HG02623 (cell line): ENCODE measurements at regions not wholly inside any gene's neighbourhood (a gene's known extent, or its start where the extent isn't known, plus 50 kb on each side); places are given as distances from the start of the nearest gene placed in this dataset.

Experiments used
- ATAC-seq: cut with Tn5 transposase; IDR thresholded peaks from one replicate; pipeline ENCODE4 v1.9.1; 2021; ENCODE audit warnings: moderate library complexity; ENCODE audit not compliant: unreplicated experiment

GRCh38 chr6:80667006-80667405 is 560.5 kb downstream of the BCKDHB start:
- ATAC-seq, result no peak

DNA sequence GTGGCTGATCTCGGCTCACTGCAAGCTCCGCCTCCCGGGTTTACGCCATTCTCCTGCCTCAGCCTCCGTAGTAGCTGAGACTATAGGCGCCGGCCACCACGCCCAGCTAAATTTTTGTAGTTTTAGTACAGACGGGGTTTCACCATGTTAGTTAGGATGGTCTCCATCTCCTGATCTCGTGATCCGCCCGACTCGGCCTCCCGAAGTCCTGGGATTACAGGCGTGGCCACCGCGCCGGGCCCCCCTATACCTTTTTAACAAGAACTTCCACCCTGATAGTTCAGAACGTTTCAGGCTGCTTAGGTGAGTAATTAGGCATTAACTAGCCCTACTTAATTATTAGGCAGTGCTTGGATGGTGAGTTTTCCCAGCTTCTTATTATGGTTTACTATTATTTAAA is 552.5 kb downstream of the BCKDHB start:
- no peak for ATAC-seq

DNA sequence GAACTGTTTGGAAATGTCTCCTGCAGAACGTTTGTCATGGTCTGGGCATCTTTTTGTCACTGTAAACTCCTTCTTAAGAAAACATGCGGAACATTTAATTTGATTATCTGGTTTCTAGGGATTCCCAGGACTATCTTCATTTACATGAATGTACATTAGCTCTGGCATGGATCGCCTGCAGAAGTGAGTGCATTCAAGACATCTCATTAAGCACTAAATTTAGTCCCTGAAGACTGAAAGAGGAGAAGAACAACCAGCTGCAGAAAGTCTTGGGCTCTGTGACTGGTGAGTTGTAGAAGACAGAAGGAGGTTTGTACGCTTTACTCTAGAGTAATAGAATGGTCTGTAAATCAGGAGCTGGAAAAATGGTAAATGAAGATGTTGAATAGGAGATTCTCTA is 540.7 kb downstream of the BCKDHB start:
- ATAC-seq, result no peak

- no peak for ATAC-seq
Observed at GRCh38 chr6:80643881-80644280, 537.4 kb downstream of the BCKDHB start.

DNA sequence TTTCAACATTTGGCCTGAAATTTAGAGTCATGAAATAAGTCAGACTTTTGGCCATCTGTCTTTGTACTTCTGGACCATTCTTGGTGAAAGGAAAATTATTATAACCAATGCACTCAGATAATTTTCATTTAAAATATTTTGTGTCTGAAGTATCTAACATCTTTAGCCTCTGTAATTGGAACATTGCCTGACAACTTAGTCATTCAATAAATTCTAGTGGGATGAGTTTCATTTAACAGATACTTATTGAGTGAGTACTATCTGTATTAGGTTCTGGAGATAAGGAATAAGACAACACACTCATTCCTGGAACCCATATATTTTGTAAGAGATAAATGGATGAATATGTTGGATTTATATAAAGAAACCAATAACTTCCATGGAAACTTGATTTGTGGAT is 536.0 kb downstream of the BCKDHB start:
- ATAC-seq, result no peak

DNA sequence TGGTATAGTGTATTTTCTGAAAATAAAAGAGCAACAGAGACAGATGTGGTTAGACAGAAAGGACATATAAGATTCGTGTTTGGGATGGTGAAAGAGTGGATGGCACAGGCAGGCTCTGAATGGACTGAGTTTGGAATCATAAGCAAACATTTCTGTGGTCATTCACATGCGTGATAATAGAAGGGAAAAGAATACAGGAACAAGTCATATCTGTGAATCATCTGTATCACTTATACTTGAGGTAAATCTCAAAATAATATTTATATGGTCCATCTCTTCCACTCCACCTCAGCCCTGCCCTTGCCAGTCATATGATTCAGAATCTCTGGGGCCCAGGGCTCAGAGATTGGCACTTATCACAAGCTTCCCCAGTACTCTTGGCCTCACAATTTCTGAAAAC is 535.1 kb downstream of the BCKDHB start:
- ATAC-seq, result no peak

DNA sequence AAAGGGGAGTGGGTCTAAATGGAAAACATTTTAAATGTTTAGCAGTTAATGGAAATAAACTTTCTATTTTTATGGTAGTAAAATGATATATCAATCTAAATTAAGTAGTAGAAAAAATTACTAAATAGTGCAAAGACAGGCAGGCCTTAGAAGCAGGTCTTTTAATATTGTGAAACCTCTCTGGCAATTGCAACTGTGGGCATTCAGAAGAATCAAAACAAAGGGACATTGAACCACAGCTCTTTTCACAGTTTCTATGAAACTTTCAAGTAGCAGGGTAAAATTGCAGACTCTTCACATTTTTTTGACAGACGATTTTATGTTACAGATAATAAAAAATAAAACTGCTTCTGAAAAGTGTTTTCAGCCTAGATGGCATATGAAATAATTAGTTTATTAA is 533.7 kb downstream of the BCKDHB start:
- ATAC-seq, result no peak

GRCh38 chr6:80639181-80639629 is 532.7 kb downstream of the BCKDHB start:
- no peak for ATAC-seq

- peak; percentile 90 for ATAC-seq
Observed at GRCh38 chr6:80638213-80639055, 532.0 kb downstream of the BCKDHB start.

DNA sequence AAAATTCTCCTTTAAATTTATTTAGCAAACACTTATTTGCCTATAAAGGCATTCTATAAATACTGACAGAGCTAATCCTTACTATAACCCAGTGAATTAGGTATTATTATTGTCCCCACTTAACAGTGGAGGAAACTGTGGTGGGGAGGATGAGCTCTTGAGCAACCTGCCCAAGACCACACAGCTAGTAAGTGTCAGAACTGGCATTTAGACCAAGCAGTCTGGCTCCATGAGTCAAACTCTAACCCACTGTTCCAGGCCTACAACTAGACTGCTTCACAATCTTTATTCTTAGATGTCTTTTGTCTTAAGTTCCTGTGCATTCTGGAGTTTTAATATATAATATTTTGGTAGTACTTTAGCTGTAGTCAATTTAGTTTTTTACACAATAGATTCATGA is 530.8 kb downstream of the BCKDHB start:
- ATAC-seq, result no peak

DNA sequence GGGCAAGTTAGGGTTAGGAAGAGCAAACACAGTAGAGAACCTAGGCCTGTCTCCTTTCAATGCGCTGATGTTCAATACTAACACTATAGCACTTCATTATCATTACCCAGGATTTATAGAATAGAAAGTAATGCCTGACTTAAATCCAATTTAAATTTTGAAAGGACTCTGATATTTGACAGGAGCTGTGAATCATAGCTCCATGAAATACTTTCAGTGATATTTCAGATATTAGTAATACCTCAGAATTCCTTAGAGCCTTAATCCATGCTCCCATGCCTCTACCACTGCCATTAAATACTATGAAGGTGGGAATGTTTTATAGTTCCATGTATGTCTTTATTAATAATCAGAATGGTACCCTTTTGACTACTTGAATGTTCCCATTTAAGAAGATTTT is 530.2 kb downstream of the BCKDHB start:
- ATAC-seq, result no peak

GRCh38 chr6:80633412-80633811 is 526.9 kb downstream of the BCKDHB start:
- no peak for ATAC-seq

- ATAC-seq, result no peak
Observed at GRCh38 chr6:80625405-80625804, 518.9 kb downstream of the BCKDHB start.

GRCh38 chr6:80623066-80623815 is 516.8 kb downstream of the BCKDHB start:
- no peak for ATAC-seq

DNA sequence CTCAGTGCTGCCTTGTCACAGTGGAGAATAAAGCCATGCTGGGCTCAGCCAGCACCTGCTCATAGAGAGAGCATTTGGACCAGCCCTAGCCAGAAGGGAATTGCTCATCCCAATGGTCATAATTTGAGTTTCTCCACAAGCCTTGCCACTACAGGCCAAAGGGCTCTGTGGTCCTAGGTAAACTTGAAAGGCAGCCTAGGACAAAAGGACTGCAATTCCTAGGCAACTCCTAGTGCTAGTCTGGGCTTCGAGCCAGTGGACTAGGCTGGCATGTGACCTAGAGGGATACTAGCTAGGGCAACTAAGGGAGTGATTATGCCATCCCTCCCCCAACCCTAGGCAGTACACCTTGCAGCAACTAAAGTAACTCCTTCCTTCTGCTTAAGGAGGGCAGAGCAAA is 516.2 kb downstream of the BCKDHB start:
- no peak for ATAC-seq

- no peak for ATAC-seq
Observed at GRCh38 chr6:80618953-80619352, 512.5 kb downstream of the BCKDHB start.

- no peak for ATAC-seq
Observed at GRCh38 chr6:80610846-80611245, 504.4 kb downstream of the BCKDHB start.

DNA sequence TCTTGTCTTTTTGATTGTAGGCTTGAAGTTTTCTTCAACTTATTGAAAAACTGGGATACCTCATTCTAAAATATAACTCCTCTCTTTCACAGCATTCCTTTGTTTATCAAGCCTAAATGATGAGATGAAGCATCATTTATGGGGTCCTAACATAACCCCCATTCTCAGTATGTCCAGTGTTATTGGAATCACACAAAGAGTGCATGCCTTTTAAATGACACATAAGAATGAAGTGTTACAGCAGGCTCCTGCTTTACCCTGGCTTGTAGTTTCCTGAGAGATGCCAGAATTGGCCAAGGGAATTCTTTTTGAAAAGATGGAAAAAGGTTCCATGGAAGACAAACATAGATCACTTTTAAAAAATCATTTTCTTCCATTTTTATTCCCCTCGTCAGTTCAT is 502.4 kb downstream of the BCKDHB start:
- no peak for ATAC-seq

DNA sequence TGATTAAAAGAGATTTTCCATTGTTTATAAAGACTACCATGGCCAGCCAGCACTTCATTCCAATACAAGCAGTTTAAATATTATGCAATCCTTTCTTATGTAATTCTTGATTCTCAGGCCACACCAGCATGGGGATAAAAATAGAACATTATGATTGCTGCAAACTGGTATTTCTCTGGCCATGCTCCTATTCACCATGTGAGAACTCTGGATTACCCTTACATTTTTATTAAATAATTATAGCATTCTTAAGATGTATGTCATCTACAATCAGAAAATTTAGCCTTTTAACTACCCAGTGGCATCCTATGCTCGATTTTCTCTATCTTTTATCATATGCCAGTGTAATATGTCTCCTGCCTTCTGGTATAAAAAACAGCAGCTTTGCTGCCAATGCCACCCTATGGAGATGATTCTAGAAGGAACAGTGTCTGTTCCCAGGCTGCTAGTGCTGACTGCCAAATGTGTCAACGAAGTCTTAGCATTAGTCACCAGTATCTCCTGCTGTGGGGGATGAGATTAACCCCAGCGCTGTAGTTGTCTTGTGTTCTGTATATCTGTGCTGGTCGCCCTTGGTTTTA is 501.4 kb downstream of the BCKDHB start:
- ATAC-seq, result no peak

DNA sequence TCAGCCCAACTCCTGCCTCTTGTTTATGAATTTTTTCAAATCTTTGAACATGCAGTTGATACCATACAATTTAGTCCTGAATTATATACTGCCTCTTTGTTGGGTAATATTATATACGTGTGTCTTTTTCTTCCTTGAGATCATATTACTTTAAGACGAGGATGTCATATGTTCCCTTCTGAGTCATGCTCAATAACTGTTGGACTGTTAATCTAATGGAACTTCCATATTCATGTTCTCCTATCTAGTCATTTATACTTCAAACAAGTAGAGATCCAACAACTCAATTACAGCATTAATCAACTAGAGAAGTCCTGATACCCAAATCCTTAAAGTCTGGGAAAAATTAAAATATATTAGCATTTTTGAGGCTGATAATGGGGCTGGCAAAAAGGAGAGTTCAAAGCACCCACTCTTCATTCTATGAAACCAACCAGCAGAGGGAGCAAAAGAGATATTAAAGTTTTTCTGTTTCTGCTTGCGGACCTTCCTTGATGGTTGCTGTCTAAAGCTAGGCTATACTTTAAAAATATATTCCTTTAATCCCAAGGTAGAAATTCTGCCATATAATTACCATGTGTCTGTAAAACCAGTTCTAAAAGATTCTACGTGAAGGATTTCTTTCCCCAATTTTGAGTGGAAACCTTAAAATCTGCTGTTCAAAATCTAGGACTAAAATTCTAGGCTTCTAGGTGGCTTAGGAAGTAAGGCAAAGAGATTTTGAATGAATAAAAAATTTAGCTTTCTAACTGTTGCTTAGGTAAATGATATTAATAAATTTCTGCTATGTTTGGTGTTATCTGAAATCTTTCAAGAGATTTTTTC is 498.9 kb downstream of the BCKDHB start:
- ATAC-seq, result peak; percentile 60

DNA sequence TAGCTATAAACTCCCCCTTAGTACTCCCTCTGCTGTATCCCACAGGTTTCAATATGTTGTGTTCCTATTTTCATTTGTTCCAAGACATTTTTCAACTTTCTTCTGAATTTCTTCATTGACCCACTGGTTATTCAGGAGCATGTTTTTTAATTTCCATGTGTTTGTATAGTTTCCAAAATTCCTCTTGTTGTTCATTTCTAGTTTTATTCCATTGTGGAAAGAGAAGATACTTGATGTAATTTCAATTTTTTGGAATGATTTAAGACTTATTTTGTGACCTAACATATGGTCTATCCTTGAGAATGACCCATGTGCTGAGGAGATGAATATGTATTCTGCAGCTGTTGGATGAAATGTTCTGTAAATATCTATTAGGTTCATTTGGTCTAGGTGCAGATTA is 497.2 kb downstream of the BCKDHB start:
- ATAC-seq, result no peak
